GM23248 (cell line): ENCODE measurements at regions not wholly inside any gene's neighbourhood (a gene's known extent, or its start where the extent isn't known, plus 50 kb on each side); places are given as distances from the start of the nearest gene placed in this dataset.

Source experiments
- EZH2 ChIP-seq: fragments of 200-600 bp; sonication (generic); IDR thresholded peaks from 2 replicates; pipeline ENCODE4 v1.6.1; 2018; ENCODE audit warnings: antibody characterized with exemption, mild to moderate bottlenecking; ENCODE audit not compliant: insufficient read depth, poor library complexity, severe bottlenecking
- EZH2phosphoT487 ChIP-seq: fragments of 200-600 bp; sonication (generic); IDR thresholded peaks from 2 replicates; pipeline ENCODE4 v1.6.1; 2018; ENCODE audit warnings: antibody characterized with exemption, moderate library complexity, mild to moderate bottlenecking, low read depth; ENCODE audit not compliant: insufficient read depth

- TF ChIP-seq EZH2 (no peak), EZH2phosphoT487 (no peak)
These were observed 189.7 kb downstream of the SEC16B start for GRCh38 chr1:177780096-177780700.
